Mucosa of descending colon (tissue), 3 donors: ENCODE measurements at regions not wholly inside any gene's neighbourhood (a gene's known extent, or its start where the extent isn't known, plus 50 kb on each side); places are given as distances from the start of the nearest gene placed in this dataset.

Experiments used
- ATAC-seq: fragments of 200-7000 bp; cut with Tn5 transposase; one replicate; pipeline ENCODE4 v1.9.1; 2020; ENCODE audit warnings: mild to moderate bottlenecking, moderate library complexity
- DNase-seq, 3 donors: peaks; one replicate each; pipeline ENCODE4 v3.0.0-alpha.2; 2020
- H3K36me3 ChIP-seq: fragments of 200-600 bp; one replicate; pipeline ENCODE4 v1.8.0; 2021; ENCODE audit warnings: low read depth, mild to moderate bottlenecking
- H3K4me1 ChIP-seq: fragments of 200-600 bp; one replicate; pipeline ENCODE4 v1.8.0; 2021; ENCODE audit warnings: low read depth, mild to moderate bottlenecking
- H3K4me3 ChIP-seq: fragments of 200-600 bp; one replicate; pipeline ENCODE4 v1.8.0; 2021; ENCODE audit warnings: mild to moderate bottlenecking
- H3K9me3 ChIP-seq: fragments of 200-600 bp; one replicate; pipeline ENCODE4 v1.8.0; 2021; ENCODE audit warnings: mild to moderate bottlenecking
- CTCF ChIP-seq: fragments of 200-600 bp; IDR thresholded peaks from one replicate; pipeline ENCODE4 v1.8.0; 2022; ENCODE audit warnings: antibody characterized with exemption, mild to moderate bottlenecking
- intact Hi-C, 2 donors: fragments of 100-400 bp; cut with DNase I in 1 of 2; cut with micrococcal nuclease in 1 of 2; formaldehyde crosslinking; loops; one replicate each; pipeline versions ENCODE4 v1.11.0 to v1.11.1; 2022; cut with DNase I, micrococcal nuclease
- donor health status: DM: no; HTN: no; CAD: no; lungs with moderate emphysema.
- donor health status: DM: no; HTN: no; CAD: no.
- donor health status: DM: no; HTN: yes; CAD: no.

GRCh38 chr13:102935896-102936321 is 90.1 kb downstream of the ERCC5 start:
- H3K4me1 ChIP-seq: no peaks in the 10 kb centered on the region
- TF ChIP-seq CTCF: no peak
- H3K36me3 ChIP-seq: no peaks in the 10 kb centered on the region
- ATAC-seq (no peak), DNase-seq (no peak)
- H3K4me3 ChIP-seq: no peak overlapping the region
- peaks cover 3% of the 10 kb centered on the region for H3K9me3 ChIP-seq
- intact Hi-C loops: no loop called here

GRCh38 chr13:102933523-102933922 is 87.7 kb downstream of the ERCC5 start:
- H3K9me3 ChIP-seq: no peaks in the 10 kb centered on the region
- DNase-seq (no peak), ATAC-seq (no peak)
- no peak overlapping the region for H3K4me3 ChIP-seq
- no peak for TF ChIP-seq CTCF
- intact Hi-C loops: no loop called here
- no peaks in the 10 kb centered on the region for H3K36me3 ChIP-seq
- no peaks in the 10 kb centered on the region for H3K4me1 ChIP-seq

- TF ChIP-seq CTCF: no peak
- H3K9me3 ChIP-seq: no peaks in the 10 kb centered on the region
- no peaks in the 10 kb centered on the region for H3K4me1 ChIP-seq
- H3K36me3 ChIP-seq: no peaks in the 10 kb centered on the region
- intact Hi-C loops: no loop called here
- ATAC-seq (no peak), DNase-seq (no peak)
- no peak overlapping the region for H3K4me3 ChIP-seq
Measured at GRCh38 chr13:102933122-102933521, 87.3 kb downstream of the ERCC5 start.

- ATAC-seq (no peak), DNase-seq (no peak)
- H3K4me3 ChIP-seq: no peak overlapping the region
- H3K4me1 ChIP-seq: no peaks in the 10 kb centered on the region
- intact Hi-C loops: no loop called here
- H3K36me3 ChIP-seq: no peaks in the 10 kb centered on the region
- H3K9me3 ChIP-seq: no peaks in the 10 kb centered on the region
- TF ChIP-seq CTCF: no peak
Measured at GRCh38 chr13:102932331-102932730, 86.5 kb downstream of the ERCC5 start.

- Histone ChIP-seq H3K4me1 (no peaks in the 10 kb centered on the region), H3K36me3 (no peaks in the 10 kb centered on the region), H3K9me3 (no peaks in the 10 kb centered on the region), H3K4me3 (no peak overlapping the region)
- ATAC-seq (no peak), DNase-seq (no peak)
- no peak for TF ChIP-seq CTCF
- intact Hi-C loops: no loop called here
Measured at GRCh38 chr13:102930566-102930965, 84.7 kb downstream of the ERCC5 start.
